NCI-H69 (cell line): ENCODE measurements at regions not wholly inside any gene's neighbourhood (a gene's known extent, or its start where the extent isn't known, plus 50 kb on each side); places are given as distances from the start of the nearest gene placed in this dataset.
A peak's percentile ranks its signal among the peaks of the same experiment; 100 is the strongest.
"Not testable (repeated sequence)": the region's sequence is repeated elsewhere in the genome, so short reads cannot be mapped to it uniquely, and the experiment has no call there.

Experiments
- DNase-seq: peaks from one replicate; lab custom pipeline; 2025; lab: John Stamatoyannopoulos, UW

GRCh38 chr7:110291430-110291829 lies 799.5 kb upstream of the LRRN3 start:
- DNase-seq, result no peak

- DNase-seq, result no peak
Measured at GRCh38 chr7:110296321-110296720, 794.6 kb upstream of the LRRN3 start.

- no peak for DNase-seq
Measured at GRCh38 chr7:110307776-110308175, 783.2 kb upstream of the LRRN3 start.

GRCh38 chr7:110308791-110309190 lies 782.1 kb upstream of the LRRN3 start:
- DNase-seq, result no peak

- DNase-seq, result no peak
Measured at GRCh38 chr7:110309941-110310340, 781.0 kb upstream of the LRRN3 start.

GRCh38 chr7:110311556-110311955 lies 779.4 kb upstream of the LRRN3 start:
- no peak for DNase-seq

GRCh38 chr7:110317541-110318265 lies 773.2 kb upstream of the LRRN3 start:
- DNase-seq, result peak; percentile 36

- not testable (repeated sequence) for DNase-seq
Measured at GRCh38 chr7:110320285-110320684, 770.6 kb upstream of the LRRN3 start.

- DNase-seq, result no peak
Measured at GRCh38 chr7:110322796-110323195, 768.1 kb upstream of the LRRN3 start.

- DNase-seq, result no peak
Measured at GRCh38 chr7:110326966-110327365, 764.0 kb upstream of the LRRN3 start.

- DNase-seq, result no peak
Measured at GRCh38 chr7:110336423-110336822, 754.5 kb upstream of the LRRN3 start.

GRCh38 chr7:110337646-110338045 lies 753.3 kb upstream of the LRRN3 start:
- no peak for DNase-seq

- peak; percentile 13 for DNase-seq
Measured at GRCh38 chr7:110347081-110347480, 743.8 kb upstream of the LRRN3 start.

GRCh38 chr7:110356438-110356837 lies 734.5 kb upstream of the LRRN3 start:
- DNase-seq, result no peak

GRCh38 chr7:110358028-110358427 lies 732.9 kb upstream of the LRRN3 start:
- no peak for DNase-seq

GRCh38 chr7:110371709-110372108 lies 719.2 kb upstream of the LRRN3 start:
- DNase-seq, result no peak

- DNase-seq, result no peak
Measured at GRCh38 chr7:110372685-110373084, 718.2 kb upstream of the LRRN3 start.

GRCh38 chr7:110373416-110373815 lies 717.5 kb upstream of the LRRN3 start:
- DNase-seq, result peak; percentile 15

- no peak for DNase-seq
Measured at GRCh38 chr7:110373859-110374258, 717.1 kb upstream of the LRRN3 start.

GRCh38 chr7:110375068-110375467 lies 715.9 kb upstream of the LRRN3 start:
- DNase-seq, result no peak

- no peak for DNase-seq
Measured at GRCh38 chr7:110382736-110383135, 708.2 kb upstream of the LRRN3 start.

- DNase-seq, result no peak
Measured at GRCh38 chr7:110386006-110386405, 704.9 kb upstream of the LRRN3 start.

- no peak for DNase-seq
Measured at GRCh38 chr7:110386913-110387312, 704.0 kb upstream of the LRRN3 start.

GRCh38 chr7:110387689-110388088 lies 703.2 kb upstream of the LRRN3 start:
- DNase-seq, result no peak
